A549 (cell line): ENCODE measurements at regions not wholly inside any gene's neighbourhood (a gene's known extent, or its start where the extent isn't known, plus 50 kb on each side); places are given as distances from the start of the nearest gene placed in this dataset.

Experiments
- CEBPB ChIP-seq, 2 experiments: fragments of >200 bp in 1 of 2; sonication (Bioruptor Twin) in 1 of 2; formaldehyde crosslinking in 1 of 2; IDR thresholded peaks; 2 replicates each; pipeline ENCODE4 v1.6.1; 2012 to 2016
- EP300 ChIP-seq, 2 experiments: fragments of >200 bp; sonication (Bioruptor Twin); formaldehyde crosslinking; IDR thresholded peaks; 2 replicates in 1 of 2; 3 replicates in 1 of 2; pipeline ENCODE4 v1.6.1; 2016 to 2017
- PHF8 ChIP-seq: fragments of 200-600 bp; sonication (generic); IDR thresholded peaks from 2 replicates; pipeline ENCODE4 v1.6.1; 2016; ENCODE audit warnings: low read depth, mild to moderate bottlenecking, antibody characterized with exemption, moderate library complexity, borderline replicate concordance
- RFX5 ChIP-seq: fragments of 450-650 bp; IDR thresholded peaks from 2 replicates; pipeline ENCODE4 v1.7.1; 2014; ENCODE audit warnings: antibody characterized with exemption, mild to moderate bottlenecking, moderate library complexity

GRCh38 chr3:28125342-28125741 is 116.1 kb upstream of the CMC1 start:
- TF ChIP-seq CEBPB (IDR thresholded peaks at IDR 0.05) (no peak), EP300 (IDR thresholded peaks at IDR 0.05) (no peak), PHF8 (no peak), RFX5 (no peak)
